ENCODE measurements at regions not wholly inside any gene's neighbourhood (a gene's known extent, or its start where the extent isn't known, plus 50 kb on each side); places are given as distances from the start of the nearest gene placed in this dataset.

DNA sequence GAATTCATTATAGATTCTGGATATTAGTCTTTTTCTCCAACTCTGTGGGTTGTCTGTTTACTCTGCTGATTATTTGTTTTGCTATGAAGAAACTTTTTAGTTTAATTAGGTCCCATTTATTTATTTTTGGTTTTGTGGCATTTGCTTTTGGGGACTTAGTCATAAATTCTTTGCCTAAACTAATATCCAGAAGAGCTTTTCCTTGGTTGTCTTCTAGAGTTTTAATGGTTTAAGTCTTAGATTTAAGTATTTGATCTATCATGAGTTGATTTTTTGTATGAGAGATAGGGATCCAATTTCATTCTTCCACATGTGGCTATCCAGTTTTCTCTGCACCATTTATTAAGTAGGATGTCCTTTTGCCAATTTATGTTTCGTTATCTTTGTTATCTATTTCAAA lies 683.4 kb upstream of the FBXO33 start:
- no CpG with 5 or more reads among the region's 1 CpG for WGBS (ENCODE audit: insufficient coverage)
- H3K27me3 Mint-ChIP-seq (ENCODE audit: low read depth in 2 of 2) = no peaks in the 10 kb centered on the region
- no peak overlapping the region for H3K27ac ChIP-seq (ENCODE audit: low read length)

DNA sequence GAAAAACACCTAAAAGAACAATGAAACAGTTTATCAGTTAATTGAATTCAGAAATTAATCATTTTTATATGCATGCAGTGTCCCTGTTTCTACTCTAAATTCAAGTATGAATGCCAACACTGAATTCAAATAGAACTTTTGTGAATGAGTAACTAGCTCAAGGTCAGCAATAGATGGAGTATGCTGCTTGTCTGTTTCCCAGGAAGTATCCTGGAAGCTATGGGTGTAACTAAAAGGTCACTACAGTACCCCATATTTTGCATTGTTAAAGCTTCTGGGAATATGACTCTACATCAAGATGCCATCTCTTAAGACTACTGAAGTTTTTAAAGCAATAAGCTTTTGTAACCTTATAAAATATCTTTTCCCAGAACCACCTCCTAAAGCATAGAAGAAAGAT lies 681.4 kb upstream of the FBXO33 start:
- Mint-ChIP-seq H3K27me3 (ENCODE audit: low read depth in 2 of 2) (no peaks in the 10 kb centered on the region), H3K36me3 (peaks cover 12% of the 10 kb centered on the region), H3K4me1 (no peaks in the 10 kb centered on the region), H3K4me3 (no peak overlapping the region), H3K9me3 (peaks cover 22 to 23% of the 10 kb centered on the region in 2 donors), H3K27ac (no peak overlapping the region)
- intact Hi-C loops (cut with micrococcal nuclease) = no loop called here
- ATAC-seq (no peak), DNase-seq (no peak)
- TF ChIP-seq, protein P1, sequence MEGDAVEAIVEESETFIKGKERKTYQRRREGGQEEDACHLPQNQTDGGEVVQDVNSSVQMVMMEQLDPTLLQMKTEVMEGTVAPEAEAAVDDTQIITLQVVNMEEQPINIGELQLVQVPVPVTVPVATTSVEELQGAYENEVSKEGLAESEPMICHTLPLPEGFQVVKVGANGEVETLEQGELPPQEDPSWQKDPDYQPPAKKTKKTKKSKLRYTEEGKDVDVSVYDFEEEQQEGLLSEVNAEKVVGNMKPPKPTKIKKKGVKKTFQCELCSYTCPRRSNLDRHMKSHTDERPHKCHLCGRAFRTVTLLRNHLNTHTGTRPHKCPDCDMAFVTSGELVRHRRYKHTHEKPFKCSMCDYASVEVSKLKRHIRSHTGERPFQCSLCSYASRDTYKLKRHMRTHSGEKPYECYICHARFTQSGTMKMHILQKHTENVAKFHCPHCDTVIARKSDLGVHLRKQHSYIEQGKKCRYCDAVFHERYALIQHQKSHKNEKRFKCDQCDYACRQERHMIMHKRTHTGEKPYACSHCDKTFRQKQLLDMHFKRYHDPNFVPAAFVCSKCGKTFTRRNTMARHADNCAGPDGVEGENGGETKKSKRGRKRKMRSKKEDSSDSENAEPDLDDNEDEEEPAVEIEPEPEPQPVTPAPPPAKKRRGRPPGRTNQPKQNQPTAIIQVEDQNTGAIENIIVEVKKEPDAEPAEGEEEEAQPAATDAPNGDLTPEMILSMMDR (IDR thresholded peaks at IDR 0.05) = no peak
- Histone ChIP-seq H3K27me3 (ENCODE audit: control insufficient read depth, insufficient read depth, low read length) (no peaks in the 10 kb centered on the region), H3K9me3 (ENCODE audit: control insufficient read depth, insufficient read depth, low read length) (no peaks in the 10 kb centered on the region), H3K36me3 (ENCODE audit: control insufficient read depth, insufficient read depth, low read length) (no peaks in the 10 kb centered on the region), H3K4me1 (ENCODE audit: control insufficient read depth, insufficient read depth, low read length) (no peaks in the 10 kb centered on the region), H3K27ac (ENCODE audit: low read length) (no peak overlapping the region), H3K4me3 (ENCODE audit: low read length) (no peak overlapping the region)

More for the DNA sequence above, 683.4 kb upstream of the FBXO33 start:
- H3K27ac Mint-ChIP-seq = no peak overlapping the region
- Histone ChIP-seq H3K4me1 (ENCODE audit: control insufficient read depth, insufficient read depth, low read length) (no peaks in the 10 kb centered on the region), H3K36me3 (ENCODE audit: control insufficient read depth, insufficient read depth, low read length) (no peaks in the 10 kb centered on the region), H3K27me3 (ENCODE audit: control insufficient read depth, insufficient read depth, low read length) (no peaks in the 10 kb centered on the region), H3K9me3 (ENCODE audit: control insufficient read depth, insufficient read depth, low read length) (no peaks in the 10 kb centered on the region), H3K4me3 (ENCODE audit: low read length) (no peak overlapping the region)
- TF ChIP-seq, protein P1 (IDR thresholded peaks at IDR 0.05) = no peak
- peaks cover 16% of the 10 kb centered on the region for H3K36me3 Mint-ChIP-seq
- no peaks in the 10 kb centered on the region for H3K4me1 Mint-ChIP-seq
- peaks cover 18 to 20% of the 10 kb centered on the region in 2 donors for H3K9me3 Mint-ChIP-seq
- no peak for ATAC-seq
- no peak for DNase-seq
- intact Hi-C loops (cut with micrococcal nuclease) = no loop called here
- H3K4me3 Mint-ChIP-seq = no peak overlapping the region

DNA sequence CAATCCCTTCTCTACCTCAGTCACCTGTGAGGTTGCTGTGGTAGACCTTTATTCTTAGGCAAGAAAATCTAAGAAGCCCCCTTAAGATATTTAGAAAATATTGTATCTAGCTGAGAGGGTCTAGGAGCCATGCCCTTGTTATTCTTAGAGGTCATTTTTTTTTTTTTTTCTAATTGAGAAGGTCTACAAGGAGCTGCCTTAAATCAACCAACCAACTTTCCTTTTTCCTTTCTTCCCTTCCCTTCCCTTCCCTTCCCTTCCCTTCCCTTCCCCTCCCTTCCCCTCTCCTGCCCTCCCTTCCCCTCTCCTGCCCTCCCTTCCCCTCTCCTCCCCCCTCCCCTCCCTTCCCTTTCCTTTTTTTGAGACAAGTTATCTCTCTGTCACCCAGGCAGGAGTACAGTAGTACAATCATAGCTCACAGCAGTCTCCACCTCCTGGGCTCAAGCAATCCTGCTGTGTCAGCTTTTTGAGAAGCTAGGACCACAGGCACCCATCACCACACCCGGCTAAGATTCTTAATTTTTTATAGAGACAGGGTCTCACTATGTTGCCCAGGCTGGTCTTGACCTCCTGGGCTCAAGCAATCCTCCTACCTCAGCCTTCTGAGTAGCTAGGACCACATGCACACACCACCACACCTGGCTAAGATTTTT lies 668.4 kb upstream of the FBXO33 start:
- Histone ChIP-seq H3K4me1 (ENCODE audit: control insufficient read depth, insufficient read depth, low read length) (no peaks in the 10 kb centered on the region), H3K27ac (ENCODE audit: low read length) (no peak overlapping the region), H3K27me3 (ENCODE audit: control insufficient read depth, insufficient read depth, low read length) (no peaks in the 10 kb centered on the region), H3K36me3 (ENCODE audit: control insufficient read depth, insufficient read depth, low read length) (no peaks in the 10 kb centered on the region), H3K4me3 (ENCODE audit: low read length) (no peak overlapping the region), H3K9me3 (ENCODE audit: control insufficient read depth, insufficient read depth, low read length) (peaks cover 2% of the 10 kb centered on the region)
- Mint-ChIP-seq H3K36me3 (no peaks in the 10 kb centered on the region), H3K9me3 (peaks cover 2 to 8% of the 10 kb centered on the region in 2 donors), H3K27me3 (ENCODE audit: low read depth in 2 of 2) (no peaks in the 10 kb centered on the region), H3K4me1 (no peaks in the 10 kb centered on the region), H3K27ac (no peak overlapping the region), H3K4me3 (no peak overlapping the region)
- 79% methylated on average over 1 of the region's 1 CpG for WGBS (ENCODE audit: insufficient coverage)
- intact Hi-C loops (cut with micrococcal nuclease) = no loop called here
- DNase-seq (no peak), ATAC-seq (no peak)
- TF ChIP-seq, protein P1 (IDR thresholded peaks at IDR 0.05) = no peak

DNA sequence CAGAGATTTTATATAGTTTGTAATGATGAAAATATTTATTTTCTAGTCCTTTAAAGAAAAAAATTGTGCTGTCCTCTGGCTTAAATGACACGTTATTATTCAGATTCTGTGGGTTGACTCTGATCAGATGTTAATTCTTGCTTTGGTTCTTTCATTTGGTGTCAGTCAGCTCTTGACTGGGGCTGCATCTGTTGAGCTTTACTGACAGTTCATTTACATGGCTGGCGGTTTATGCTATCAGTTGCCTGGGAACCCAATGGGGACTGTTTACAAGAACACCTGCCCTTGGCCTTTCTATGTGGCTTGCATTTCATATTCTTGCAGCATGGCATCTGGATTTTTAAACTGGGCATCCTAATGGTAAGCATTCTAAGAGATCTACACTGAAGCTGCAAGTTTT lies 667.1 kb upstream of the FBXO33 start:
- Mint-ChIP-seq H3K4me1 (no peaks in the 10 kb centered on the region), H3K27me3 (ENCODE audit: low read depth in 2 of 2) (no peaks in the 10 kb centered on the region), H3K27ac (no peak overlapping the region), H3K4me3 (no peak overlapping the region), H3K36me3 (no peaks in the 10 kb centered on the region), H3K9me3 (peaks cover 0 to 8% of the 10 kb centered on the region in 2 donors)
- H3K27ac ChIP-seq (ENCODE audit: low read length) = no peak overlapping the region
- H3K4me1 ChIP-seq (ENCODE audit: control insufficient read depth, insufficient read depth, low read length) = no peaks in the 10 kb centered on the region
- no peak for DNase-seq
- ATAC-seq = no peak
- no peaks in the 10 kb centered on the region for H3K36me3 ChIP-seq (ENCODE audit: control insufficient read depth, insufficient read depth, low read length)
- intact Hi-C loops (cut with micrococcal nuclease) = no loop called here
- no peak overlapping the region for H3K4me3 ChIP-seq (ENCODE audit: low read length)
- TF ChIP-seq, protein P1 (IDR thresholded peaks at IDR 0.05) = no peak
- no peaks in the 10 kb centered on the region for H3K27me3 ChIP-seq (ENCODE audit: control insufficient read depth, insufficient read depth, low read length)
- WGBS (ENCODE audit: insufficient coverage) = 69% methylated on average over 2 of the region's 2 CpGs
- peaks cover 2% of the 10 kb centered on the region for H3K9me3 ChIP-seq (ENCODE audit: control insufficient read depth, insufficient read depth, low read length)
